GM12878 (cell line): ENCODE measurements at regions not wholly inside any gene's neighbourhood (a gene's known extent, or its start where the extent isn't known, plus 50 kb on each side); places are given as distances from the start of the nearest gene placed in this dataset.

Source experiments
- ATAC-seq: fragments of 200-7000 bp; cut with Tn5 transposase; 3 replicates; pipeline ENCODE4 v1.9.1; 2020; ENCODE audit warnings: mild to moderate bottlenecking, moderate library complexity
- BruUV-seq: library from RNA; stranded (reverse); fragments of 400-500 nt; replicated peaks from 2 replicates; lab custom pipeline; 2021; lab: Mats Ljungman, UMichigan
- CTCF ChIA-PET: fragments of 300-600 bp; sonication (Branson Sonifier 250); formaldehyde crosslinking; extraction: SDS; loops from one replicate; lab custom pipeline; 2021; ENCODE audit warnings: inconsistent platforms; lab: Yijun Ruan, JAX
- POLR2A ChIA-PET: fragments of 350-600 bp; formaldehyde crosslinking; extraction: SDS; loops from one replicate; lab custom pipeline; 2021; ENCODE audit warnings: inconsistent platforms; lab: Charles Lee
- RAD21 ChIA-PET: fragments of 300-600 bp; sonication (Branson Sonifier 250); formaldehyde crosslinking; loops from one replicate; lab custom pipeline; 2023; ENCODE audit warnings: antibody characterized with exemption; ENCODE audit not compliant: unreplicated experiment; lab: Charles Lee
- SMC1A ChIA-PET: fragments of 300-600 bp; sonication (Branson Sonifier 250); formaldehyde crosslinking; loops from one replicate; lab custom pipeline; 2023; ENCODE audit not compliant: unreplicated experiment, uncharacterized antibody; lab: Charles Lee
- DNase-seq: peaks from one replicate; pipeline ENCODE4 v3.0.0-alpha.2; 2011; ENCODE audit warnings: low read depth, low spot score
- FAIRE-seq: peaks from 3 replicates; lab custom pipeline; 2011; peaks lifted over from hg19 to GRCh38; lab: Jason Lieb, UNC
- H2AFZ ChIP-seq: 2 replicates; pipeline ENCODE4 v1.6.0; 2011; ENCODE audit warnings: low read depth, low read length, control low read depth; ENCODE audit not compliant: control insufficient read depth
- H3K27ac ChIP-seq: 2 replicates; pipeline ENCODE4 v1.5.1; 2011; ENCODE audit warnings: control low read depth; ENCODE audit not compliant: control insufficient read depth, insufficient read depth
- H3K27me3 ChIP-seq, 2 experiments: replicated peaks in 1 of 2; 2 replicates each; pipeline versions ENCODE4 v1.6.0 to v1.6.1; 2011; ENCODE audit warnings: low read length in 1 of 2; ENCODE audit not compliant: control insufficient read depth in 2 of 2, insufficient read depth in 2 of 2
- H3K36me3 ChIP-seq, 2 experiments: 2 replicates each; pipeline ENCODE4 v1.5.1; 2011; ENCODE audit warnings: low read length in 1 of 2; ENCODE audit not compliant: control insufficient read depth in 2 of 2, insufficient read depth in 2 of 2
- H3K4me1 ChIP-seq: 2 replicates; pipeline ENCODE4 v1.6.1; 2011; ENCODE audit warnings: mild to moderate bottlenecking, low read length, moderate library complexity, mixed read lengths; ENCODE audit not compliant: control insufficient read depth, insufficient read depth
- H3K4me2 ChIP-seq: 2 replicates; pipeline ENCODE4 v1.6.0; 2011; ENCODE audit warnings: control low read depth; ENCODE audit not compliant: control insufficient read depth, insufficient read depth
- H3K4me3 ChIP-seq: fragments of 200-600 bp; sonication (generic); 2 replicates; pipeline ENCODE4 v1.5.1; 2016
- H3K79me2 ChIP-seq: 2 replicates; pipeline ENCODE4 v1.6.0; 2011; ENCODE audit warnings: low read length; ENCODE audit not compliant: control insufficient read depth, insufficient read depth
- H3K9ac ChIP-seq: 2 replicates; pipeline ENCODE4 v1.8.0; 2011; ENCODE audit warnings: low read length, control low read depth, mixed read lengths; ENCODE audit not compliant: control insufficient read depth, insufficient read depth
- H3K9me3 ChIP-seq: replicated peaks from 3 replicates; pipeline ENCODE4 v1.5.1; 2011; ENCODE audit warnings: mild to moderate bottlenecking, low read length; ENCODE audit not compliant: control insufficient read depth, insufficient read depth
- H4K20me1 ChIP-seq: 2 replicates; pipeline ENCODE4 v1.6.0; 2011; ENCODE audit not compliant: control insufficient read depth, insufficient read depth
- CREM ChIP-seq: IDR thresholded peaks from 2 replicates; pipeline ENCODE4 v1.6.1; 2014; ENCODE audit warnings: antibody characterized with exemption, low read depth
- E2F4 ChIP-seq: IDR thresholded peaks from 2 replicates; pipeline ENCODE4 v1.6.1; 2012; ENCODE audit warnings: low read depth, low read length, improper control_type of control experiment
- EED ChIP-seq: sonication (generic); IDR thresholded peaks from 2 replicates; pipeline ENCODE4 v1.6.1; 2016; ENCODE audit warnings: antibody characterized with exemption, low read depth
- FOXK2 ChIP-seq: fragments of 450-650 bp; IDR thresholded peaks from 2 replicates; pipeline ENCODE4 v1.6.1; 2017; ENCODE audit warnings: mild to moderate bottlenecking, moderate library complexity
- HDAC6 ChIP-seq: fragments of 200-600 bp; sonication (generic); IDR thresholded peaks from one replicate; pipeline ENCODE4 v1.8.0; 2017; ENCODE audit warnings: antibody characterized with exemption; ENCODE audit not compliant: unreplicated experiment
- JUND ChIP-seq: IDR thresholded peaks from 2 replicates; pipeline ENCODE4 v1.6.1; 2012; ENCODE audit warnings: low read depth, mild to moderate bottlenecking, low read length, improper control_type of control experiment, moderate library complexity
- MEF2A ChIP-seq: IDR thresholded peaks from 2 replicates; pipeline ENCODE4 v1.6.1; 2011; ENCODE audit warnings: low read depth, mild to moderate bottlenecking, low read length, moderate library complexity; ENCODE audit not compliant: insufficient read depth
- NFYB ChIP-seq: IDR thresholded peaks from 2 replicates; pipeline ENCODE4 v1.6.1; 2011; ENCODE audit warnings: low read depth, mild to moderate bottlenecking, low read length, improper control_type of control experiment, moderate library complexity; ENCODE audit not compliant: insufficient read depth
- NR2C1 ChIP-seq: fragments of 450-650 bp; IDR thresholded peaks from 2 replicates; pipeline ENCODE4 v1.6.1; 2017; ENCODE audit warnings: antibody characterized with exemption, mild to moderate bottlenecking, moderate library complexity
- RFX5 ChIP-seq: IDR thresholded peaks from 2 replicates; pipeline ENCODE4 v1.6.1; 2011; ENCODE audit warnings: low read depth, low read length, improper control_type of control experiment
- SREBF1 ChIP-seq: IDR thresholded peaks from 2 replicates; pipeline ENCODE4 v1.6.1; 2012; ENCODE audit warnings: mild to moderate bottlenecking, low read length
- TAF1 ChIP-seq: IDR thresholded peaks from 2 replicates; pipeline ENCODE4 v1.6.1; 2011; ENCODE audit warnings: mild to moderate bottlenecking, low read depth, low read length, borderline replicate concordance
- TCF12 ChIP-seq: IDR thresholded peaks from 2 replicates; pipeline ENCODE4 v1.6.1; 2011; ENCODE audit warnings: low read depth, mild to moderate bottlenecking, low read length
- TCF7 ChIP-seq: IDR thresholded peaks from 2 replicates; pipeline ENCODE4 v1.6.1; 2014; ENCODE audit warnings: antibody characterized with exemption, borderline replicate concordance
- WRNIP1 ChIP-seq: IDR thresholded peaks from 2 replicates; pipeline ENCODE4 v1.6.1; 2011; ENCODE audit warnings: low read depth, low read length, improper control_type of control experiment, borderline replicate concordance
- YY1 ChIP-seq: IDR thresholded peaks from 2 replicates; pipeline ENCODE4 v1.6.1; 2011; ENCODE audit warnings: low read depth, mild to moderate bottlenecking, low read length
- ZBTB33 ChIP-seq: fragments of 450-650 bp; IDR thresholded peaks from 2 replicates; pipeline ENCODE4 v1.6.1; 2017; ENCODE audit warnings: mild to moderate bottlenecking
- ZNF24 ChIP-seq: fragments of 450-650 bp; IDR thresholded peaks from 2 replicates; pipeline ENCODE4 v1.6.1; 2017; ENCODE audit warnings: antibody characterized with exemption, mild to moderate bottlenecking
- ZNF622 ChIP-seq: fragments of 450-650 bp; IDR thresholded peaks from 2 replicates; pipeline ENCODE4 v1.6.1; 2017; ENCODE audit warnings: mild to moderate bottlenecking, inconsistent platforms
- WGBS: methylation state at CpG from one replicate; pipeline ENCODE4 v1.1.6; 2016; ENCODE audit warnings: low lambda C conversion rate; ENCODE audit not compliant: insufficient replicate concordance, insufficient coverage; ENCODE audit errors: missing lambda C conversion rate; 5-methylcytosine and 5-hydroxymethylcytosine counted together
- in situ Hi-C: fragments of 300-500 bp; cut with MboI; formaldehyde crosslinking; loops from 9 replicates; pipeline ENCODE4 v1.14.3; 2018; ENCODE audit warnings: mixed read lengths
- intact Hi-C: fragments of 100-400 bp; cut with micrococcal nuclease; formaldehyde crosslinking; loops from one replicate; pipeline ENCODE4 v1.14.2; 2022; ENCODE audit not compliant: unreplicated experiment

GRCh38 chr1:60571811-60572210 lies 498.2 kb upstream of the C1orf87 start:
- no peak for ATAC-seq
- CTCF ChIA-PET, result interaction anchor here (1.2 kb wide), 1 partner anchor 12 kb away, joined by 3 read pairs; no protein-coding TSS in a partner anchor
- RAD21 ChIA-PET, result no interaction called here
- no peak overlapping the region for H3K9ac ChIP-seq
- H3K4me1 ChIP-seq, result no peaks in the 10 kb centered on the region
- no peak overlapping the region for H2AFZ ChIP-seq
- H3K4me3 ChIP-seq, result no peak overlapping the region
- SMC1A ChIA-PET, result no interaction called here
- TF ChIP-seq NR2C1 (no peak), ZNF622 (no peak), HDAC6 (no peak), FOXK2 (no peak), TCF12 (no peak)
- BruUV-seq, result no TSS peak
- intact Hi-C loops (no loop called here), in situ Hi-C loops (no loop called here)
- no peaks in the 10 kb centered on the region for H3K9me3 ChIP-seq
- no peaks in the 10 kb centered on the region; the same call in 1 of the 2 replicates for H4K20me1 ChIP-seq
- no peaks in the 10 kb centered on the region for H3K27me3 ChIP-seq
- no peak for FAIRE-seq
- H3K4me2 ChIP-seq, result no peak overlapping the region
- 0% methylated on average over 1 of the region's 1 CpG for WGBS
- no peaks in the 10 kb centered on the region for H3K79me2 ChIP-seq
- DNase-seq, result no peak
- no peak overlapping the region for H3K27ac ChIP-seq
- no peaks in the 10 kb centered on the region for H3K36me3 ChIP-seq
- POLR2A ChIA-PET, result no interaction called here

- no TSS peak for BruUV-seq
- H3K4me3 ChIP-seq, result no peak overlapping the region
- ChIA-PET SMC1A (no interaction called here), CTCF (no interaction called here), RAD21 (no interaction called here), POLR2A (no interaction called here)
- 48% methylated on average over 2 of the region's 2 CpGs for WGBS
- H2AFZ ChIP-seq, result no peak overlapping the region
- no peaks in the 10 kb centered on the region for H3K79me2 ChIP-seq
- H3K27me3 ChIP-seq, result no peaks in the 10 kb centered on the region
- no peak overlapping the region for H3K27ac ChIP-seq
- DNase-seq, result no peak
- no peaks in the 10 kb centered on the region for H3K36me3 ChIP-seq
- no peak overlapping the region for H3K9ac ChIP-seq
- ATAC-seq, result no peak
- in situ Hi-C loops (no loop called here), intact Hi-C loops (no loop called here)
- H3K4me1 ChIP-seq, result no peaks in the 10 kb centered on the region
- FAIRE-seq, result no peak
- no peaks in the 10 kb centered on the region for H4K20me1 ChIP-seq
- H3K9me3 ChIP-seq, result no peaks in the 10 kb centered on the region
- H3K4me2 ChIP-seq, result no peak overlapping the region
- TF ChIP-seq E2F4, result no peak
- no peak for TF ChIP-seq YY1
- TF ChIP-seq RFX5, result no peak
- no peak for TF ChIP-seq EED
- no peak for TF ChIP-seq NFYB
- TF ChIP-seq JUND, result no peak
- no peak for TF ChIP-seq WRNIP1
- TF ChIP-seq MEF2A, result no peak
- no peak for TF ChIP-seq TAF1
- no peak for TF ChIP-seq SREBF1
- no peak for TF ChIP-seq ZNF24
- no peak for TF ChIP-seq TCF7
- no peak for TF ChIP-seq CREM
- no peak for TF ChIP-seq ZBTB33
These were observed 495.6 kb upstream of the C1orf87 start for GRCh38 chr1:60569189-60569588.
